HEK293T (cell line): ENCODE measurements at regions not wholly inside any gene's neighbourhood (a gene's known extent, or its start where the extent isn't known, plus 50 kb on each side); places are given as distances from the start of the nearest gene placed in this dataset.

Experiments used
- CTCF ChIA-PET: fragments of 350-600 bp; formaldehyde crosslinking; extraction: SDS; loops from one replicate; lab custom pipeline; 2021; ENCODE audit warnings: antibody characterized with exemption, inconsistent platforms; lab: Yijun Ruan, JAX
- POLR2A ChIA-PET: fragments of 350-600 bp; formaldehyde crosslinking; extraction: SDS; loops from one replicate; lab custom pipeline; 2020; ENCODE audit warnings: antibody characterized with exemption, inconsistent platforms; lab: Yijun Ruan, JAX
- DNase-seq: peaks from one replicate; pipeline ENCODE4 v3.0.0; 2012; ENCODE audit warnings: mixed read lengths; ENCODE audit errors: extremely low spot score
- ARNT ChIP-seq: fragments of 450-650 bp; IDR thresholded peaks from 2 replicates; pipeline ENCODE4 v1.6.1; 2017; ENCODE audit warnings: mild to moderate bottlenecking
- BHLHE40 ChIP-seq: fragments of 450-650 bp; IDR thresholded peaks from 2 replicates; pipeline ENCODE4 v1.6.1; 2016; ENCODE audit warnings: mild to moderate bottlenecking, moderate library complexity, borderline replicate concordance
- CTBP1 ChIP-seq: fragments of 450-650 bp; IDR thresholded peaks from 2 replicates; pipeline ENCODE4 v1.6.1; 2016; ENCODE audit warnings: borderline replicate concordance
- ELF4 ChIP-seq: fragments of 450-650 bp; IDR thresholded peaks from 2 replicates; pipeline ENCODE4 v1.6.1; 2017; ENCODE audit warnings: antibody characterized with exemption
- FOXA1 ChIP-seq: fragments of 450-650 bp; IDR thresholded peaks from 2 replicates; pipeline ENCODE4 v1.6.1; 2016; ENCODE audit warnings: mild to moderate bottlenecking
- FOXK2 ChIP-seq: fragments of 450-650 bp; IDR thresholded peaks from 2 replicates; pipeline ENCODE4 v1.6.1; 2016; ENCODE audit warnings: mild to moderate bottlenecking
- FOXM1 ChIP-seq: fragments of 450-650 bp; IDR thresholded peaks from 2 replicates; pipeline ENCODE4 v1.6.1; 2017; ENCODE audit warnings: mild to moderate bottlenecking, borderline replicate concordance
- HDGF ChIP-seq: fragments of 450-650 bp; IDR thresholded peaks from 2 replicates; pipeline ENCODE4 v1.6.1; 2017; ENCODE audit warnings: antibody characterized with exemption, borderline replicate concordance
- L3MBTL2 ChIP-seq: fragments of 450-650 bp; conservative IDR thresholded peaks from 2 replicates; pipeline ENCODE4 v1.6.1; 2016; ENCODE audit warnings: mild to moderate bottlenecking
- LEF1 ChIP-seq: fragments of 450-650 bp; IDR thresholded peaks from 2 replicates; pipeline ENCODE4 v1.6.1; 2017; ENCODE audit warnings: mild to moderate bottlenecking, borderline replicate concordance
- NFRKB ChIP-seq: fragments of 450-650 bp; IDR thresholded peaks from 2 replicates; pipeline ENCODE4 v1.6.1; 2016; ENCODE audit warnings: mild to moderate bottlenecking, moderate library complexity
- SP1 ChIP-seq: fragments of 450-650 bp; IDR thresholded peaks from 2 replicates; pipeline ENCODE4 v1.6.1; 2017
- SUZ12 ChIP-seq: fragments of 450-650 bp; IDR thresholded peaks from 2 replicates; pipeline ENCODE4 v1.6.1; 2016; ENCODE audit warnings: mild to moderate bottlenecking
- TARDBP ChIP-seq: fragments of 450-650 bp; IDR thresholded peaks from 2 replicates; pipeline ENCODE4 v1.6.1; 2016
- ZNF384 ChIP-seq: fragments of 450-650 bp; IDR thresholded peaks from 2 replicates; pipeline ENCODE4 v1.6.1; 2016
- TF ChIP-seq, protein P1 (sequence below): fragments of 450-650 bp; IDR thresholded peaks from 2 replicates; pipeline ENCODE4 v1.6.1; 2016

DNA sequence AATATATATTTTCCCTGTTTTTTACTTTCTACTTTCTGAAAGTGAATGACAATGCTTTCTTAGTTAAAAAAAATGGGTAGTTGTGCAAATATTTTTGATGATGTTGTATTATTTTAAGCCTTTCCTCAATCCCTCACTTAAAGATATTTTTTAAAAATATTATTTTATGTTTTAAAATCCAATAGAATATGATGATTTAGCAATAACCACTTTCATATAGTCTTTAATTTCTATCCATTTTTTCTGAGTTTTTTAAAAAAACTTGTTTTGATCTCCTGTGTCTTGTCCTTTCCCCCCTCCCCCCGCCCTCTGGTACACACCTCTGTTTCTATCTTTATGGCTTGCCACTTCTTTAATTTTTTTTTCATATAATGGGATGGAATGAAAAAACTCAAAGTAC, 362.0 kb upstream of the SLITRK6 start:
- ChIA-PET POLR2A (no interaction called here), CTCF (no interaction called here)
- TF ChIP-seq ZNF384 = no peak
- no peak for TF ChIP-seq NFRKB
- no peak for TF ChIP-seq CTBP1
- no peak for TF ChIP-seq LEF1
- TF ChIP-seq FOXK2 = no peak
- no peak for TF ChIP-seq L3MBTL2
- no peak for TF ChIP-seq FOXM1
- TF ChIP-seq ARNT = no peak
- TF ChIP-seq TARDBP = no peak
- TF ChIP-seq SUZ12 = no peak
- TF ChIP-seq, protein P1, sequence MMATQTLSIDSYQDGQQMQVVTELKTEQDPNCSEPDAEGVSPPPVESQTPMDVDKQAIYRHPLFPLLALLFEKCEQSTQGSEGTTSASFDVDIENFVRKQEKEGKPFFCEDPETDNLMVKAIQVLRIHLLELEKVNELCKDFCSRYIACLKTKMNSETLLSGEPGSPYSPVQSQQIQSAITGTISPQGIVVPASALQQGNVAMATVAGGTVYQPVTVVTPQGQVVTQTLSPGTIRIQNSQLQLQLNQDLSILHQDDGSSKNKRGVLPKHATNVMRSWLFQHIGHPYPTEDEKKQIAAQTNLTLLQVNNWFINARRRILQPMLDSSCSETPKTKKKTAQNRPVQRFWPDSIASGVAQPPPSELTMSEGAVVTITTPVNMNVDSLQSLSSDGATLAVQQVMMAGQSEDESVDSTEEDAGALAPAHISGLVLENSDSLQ = no peak
- no peak for TF ChIP-seq ELF4
- no peak for TF ChIP-seq HDGF
- TF ChIP-seq SP1 = no peak
- TF ChIP-seq BHLHE40 = no peak
- no peak for TF ChIP-seq FOXA1
- DNase-seq = no peak

DNA sequence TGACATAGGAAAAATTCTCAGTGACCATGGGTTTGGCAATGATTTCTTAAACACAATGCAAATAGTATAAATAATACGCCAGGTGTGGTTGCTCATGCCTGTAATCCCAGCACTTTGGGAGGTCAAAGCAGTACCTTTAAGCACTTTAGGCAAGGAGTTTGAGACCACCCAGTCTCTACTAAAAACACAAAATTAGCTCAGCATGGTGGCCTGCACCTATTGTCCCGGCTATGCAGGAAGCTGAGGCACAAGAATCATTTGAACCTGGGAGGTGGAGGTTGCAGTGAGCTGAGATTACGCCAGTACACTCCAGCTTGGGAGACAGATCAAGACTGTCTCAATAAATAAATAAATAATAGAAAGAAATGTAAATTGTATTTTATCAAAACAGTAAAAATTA, 356.5 kb upstream of the SLITRK6 start:
- POLR2A ChIA-PET = no interaction called here
- no peak for DNase-seq
- no peak for TF ChIP-seq TARDBP
- no peak for TF ChIP-seq CTBP1
- no peak for TF ChIP-seq ARNT
- CTCF ChIA-PET = no interaction called here

DNA sequence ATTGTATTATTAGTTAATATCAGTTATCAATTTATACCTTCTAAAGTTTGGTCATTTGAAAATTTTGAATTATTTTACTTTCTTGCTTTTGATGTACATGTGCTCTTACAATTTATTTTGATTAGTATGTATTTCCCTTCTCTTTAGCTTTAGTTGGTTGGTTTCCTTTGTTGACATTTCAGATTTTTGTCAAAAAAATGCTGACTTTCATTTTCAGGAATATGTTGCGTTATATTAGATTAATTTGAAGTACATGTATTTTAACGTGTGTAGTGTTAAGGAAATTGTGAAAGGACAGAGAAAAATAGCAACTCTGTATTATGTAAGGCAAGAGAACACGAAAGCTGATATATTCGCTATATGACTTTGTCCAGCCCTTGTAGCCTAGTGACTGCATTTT, 342.9 kb upstream of the SLITRK6 start:
- TF ChIP-seq L3MBTL2 = no peak
- ChIA-PET CTCF (no interaction called here), POLR2A (no interaction called here)
- DNase-seq = no peak

DNA sequence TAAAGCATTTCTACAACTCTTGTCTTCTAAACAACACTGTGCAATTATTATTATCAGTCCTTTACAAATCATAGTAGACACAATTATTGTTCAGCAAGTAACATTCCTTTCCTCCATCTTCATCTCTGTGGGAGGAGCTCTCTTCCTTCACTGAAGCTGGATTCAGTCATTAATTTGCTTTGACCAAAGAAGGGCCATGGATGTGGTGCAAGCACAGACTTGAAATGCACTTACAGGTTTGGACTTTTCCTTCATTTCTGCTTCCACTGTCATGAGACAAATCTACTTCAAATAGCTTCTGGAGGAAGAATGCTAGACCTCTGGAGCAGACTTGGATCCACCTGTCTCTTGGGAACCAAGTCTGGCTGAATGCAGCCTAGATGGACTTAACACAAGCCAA, 336.6 kb upstream of the SLITRK6 start:
- TF ChIP-seq SUZ12 (no peak), FOXM1 (no peak), FOXK2 (no peak), BHLHE40 (no peak), LEF1 (no peak)
- DNase-seq = no peak
- POLR2A ChIA-PET = no interaction called here
- CTCF ChIA-PET = no interaction called here

DNA sequence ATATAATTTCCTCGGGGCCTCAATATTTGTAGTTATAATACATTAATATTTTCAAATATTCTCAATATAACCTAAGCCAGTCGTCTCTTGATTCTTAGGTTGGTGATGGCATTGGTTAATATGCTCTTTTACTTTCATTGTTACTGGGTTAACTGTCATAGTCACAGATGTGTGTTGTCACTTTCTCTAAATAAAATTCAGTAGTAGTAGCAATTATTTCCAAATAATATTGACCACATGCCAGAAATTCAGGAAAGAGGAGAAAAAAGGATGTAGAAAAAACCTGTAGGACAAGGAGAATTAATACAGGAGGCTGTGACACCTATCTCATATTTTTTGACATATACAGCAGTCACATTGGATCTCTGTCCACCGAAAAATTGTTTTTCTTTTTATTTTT, 322.7 kb upstream of the SLITRK6 start:
- TF ChIP-seq L3MBTL2 = no peak
- TF ChIP-seq, protein P1 = no peak
- TF ChIP-seq HDGF = no peak
- no peak for TF ChIP-seq ZNF384
- no peak for TF ChIP-seq FOXA1
- no peak for TF ChIP-seq ELF4
- no peak for TF ChIP-seq CTBP1
- no peak for TF ChIP-seq BHLHE40
- ChIA-PET CTCF (no interaction called here), POLR2A (no interaction called here)
- DNase-seq = no peak

DNA sequence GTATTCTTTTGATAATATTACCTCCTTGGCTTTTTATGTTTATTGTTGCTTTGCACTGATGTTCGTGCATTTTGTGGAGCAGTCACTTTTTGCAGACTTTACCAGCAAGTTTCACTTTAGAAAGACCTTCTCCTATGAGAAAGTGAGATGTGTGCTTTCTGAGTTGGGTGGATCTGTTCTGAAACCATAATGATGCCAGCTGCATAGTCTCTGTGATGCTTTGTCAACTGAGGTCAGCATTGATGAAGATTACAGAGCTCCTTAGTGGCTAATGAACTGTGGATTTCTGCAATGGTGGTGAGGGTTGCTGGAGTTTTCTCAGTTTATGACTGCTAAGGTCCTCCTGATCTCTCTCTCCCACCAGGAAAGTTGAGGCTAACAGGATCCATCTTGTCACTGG, 309.9 kb upstream of the SLITRK6 start:
- ChIA-PET CTCF (no interaction called here), POLR2A (no interaction called here)
- no peak for DNase-seq
- TF ChIP-seq ZNF384 (no peak), SP1 (no peak), L3MBTL2 (no peak), HDGF (no peak), ARNT (no peak), FOXM1 (no peak), SUZ12 (no peak), CTBP1 (no peak), FOXA1 (no peak), FOXK2 (no peak)

DNA sequence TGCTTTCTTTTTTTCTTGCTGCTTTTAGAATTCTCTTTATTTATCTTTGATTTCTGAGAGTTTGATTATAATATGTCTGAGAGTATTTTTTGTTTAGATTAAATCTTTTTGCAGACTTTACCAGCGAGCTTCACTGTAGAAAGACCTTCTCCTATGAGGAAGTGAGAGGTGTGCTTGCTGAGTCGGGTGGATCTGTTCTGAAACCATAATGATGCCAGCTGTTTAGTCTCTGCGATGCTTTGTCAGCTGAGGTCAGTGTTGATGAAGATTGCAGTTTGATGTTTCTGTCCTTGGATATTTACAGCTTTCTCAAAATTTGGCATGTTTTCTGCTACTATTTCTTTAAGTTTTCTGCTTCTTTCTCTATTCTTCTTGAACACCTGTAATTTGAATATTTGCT, 309.1 kb upstream of the SLITRK6 start:
- TF ChIP-seq TARDBP (no peak), FOXM1 (no peak), ARNT (no peak), ELF4 (no peak), SUZ12 (no peak), BHLHE40 (no peak)
- POLR2A ChIA-PET = no interaction called here
- CTCF ChIA-PET = no interaction called here
- no peak for DNase-seq

DNA sequence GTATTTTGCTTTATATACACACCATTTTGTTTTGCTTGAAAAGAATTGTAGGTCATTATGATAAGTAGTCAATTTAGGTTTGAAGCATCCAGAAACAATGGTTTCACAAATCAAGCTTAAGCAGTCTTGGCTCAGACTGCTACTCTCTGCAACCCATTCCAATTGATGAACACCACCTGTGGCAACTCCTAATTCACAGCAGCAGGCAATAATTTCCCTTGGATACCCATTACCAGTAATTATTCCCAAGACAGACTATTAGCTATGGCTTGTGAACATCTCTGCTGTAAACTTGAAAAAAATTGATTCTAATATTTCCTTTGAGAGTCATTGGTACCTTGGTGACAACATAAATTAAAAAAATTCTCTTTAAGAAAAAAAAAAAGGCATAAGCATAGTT, 299.3 kb upstream of the SLITRK6 start:
- DNase-seq = no peak
- ChIA-PET CTCF (no interaction called here), POLR2A (no interaction called here)
- TF ChIP-seq BHLHE40 = no peak
- no peak for TF ChIP-seq ZNF384
- TF ChIP-seq FOXA1 = no peak
- TF ChIP-seq NFRKB = no peak
- no peak for TF ChIP-seq FOXK2
- TF ChIP-seq ELF4 = no peak
- no peak for TF ChIP-seq TARDBP
- TF ChIP-seq LEF1 = no peak
- no peak for TF ChIP-seq FOXM1
- no peak for TF ChIP-seq HDGF
- TF ChIP-seq CTBP1 = no peak
- TF ChIP-seq, protein P1 = no peak
- TF ChIP-seq ARNT = no peak
- no peak for TF ChIP-seq L3MBTL2
- no peak for TF ChIP-seq SUZ12
- no peak for TF ChIP-seq SP1
